Stomach (tissue), 8 donors: ENCODE measurements at regions not wholly inside any gene's neighbourhood (a gene's known extent, or its start where the extent isn't known, plus 50 kb on each side); places are given as distances from the start of the nearest gene placed in this dataset.

Source experiments
- DNase-seq, 2 donors: peaks; one replicate each; pipeline versions ENCODE4 v3.0.0 to v3.0.0-alpha.2; 2013 to 2019
- H3K27ac ChIP-seq, 5 donors: fragments of 200-600 bp in 4 of 5; sonication (generic) in 4 of 5; one replicate each; pipeline ENCODE4 v1.5.1; 2013 to 2019; ENCODE audit warnings: mild to moderate bottlenecking in 1 of 5, moderate library complexity in 1 of 5
- H3K27me3 ChIP-seq, 3 donors: fragments of 200-600 bp; sonication (generic); one replicate each; pipeline ENCODE4 v1.5.1; 2017 to 2019; ENCODE audit warnings: mixed run types in 1 of 3
- H3K36me3 ChIP-seq, 4 donors: fragments of 200-600 bp; sonication (generic); 1 replicate in 3 of 4; 2 replicates in 1 of 4; pipeline ENCODE4 v1.5.1; 2016 to 2019
- H3K4me1 ChIP-seq, 4 donors: fragments of 200-600 bp; sonication (generic); one replicate each; pipeline ENCODE4 v1.5.1; 2016 to 2019
- H3K4me3 ChIP-seq, 4 donors: fragments of 200-600 bp; sonication (generic) in 3 of 4; one replicate each; pipeline ENCODE4 v1.5.1; 2016 to 2019; ENCODE audit warnings: mild to moderate bottlenecking in 1 of 4
- H3K9me3 ChIP-seq, 4 donors: fragments of 200-600 bp; sonication (generic); one replicate each; pipeline ENCODE4 v1.5.1; 2016 to 2019
- CTCF ChIP-seq, 7 experiments: fragments of 450-650 bp in 4 of 7; fragments of 200-600 bp in 3 of 7; sonication (generic) in 3 of 7; IDR thresholded peaks; one replicate each; pipeline ENCODE4 v1.5.1; 2016 to 2019; ENCODE audit warnings: antibody characterized with exemption in 7 of 7, control low read depth in 2 of 7, mild to moderate bottlenecking in 1 of 7
- EP300 ChIP-seq: sonication (generic); formaldehyde crosslinking; IDR thresholded peaks from one replicate; pipeline ENCODE4 v1.6.1; 2017; ENCODE audit warnings: antibody characterized with exemption
- POLR2A ChIP-seq, 4 donors: fragments of 450-650 bp; IDR thresholded peaks; one replicate each; pipeline ENCODE4 v1.6.1; 2016; ENCODE audit warnings: antibody characterized with exemption in 4 of 4, control low read depth in 2 of 4, mild to moderate bottlenecking in 1 of 4, moderate library complexity in 1 of 4
- POLR2AphosphoS5 ChIP-seq, 3 donors: sonication (generic); formaldehyde crosslinking; IDR thresholded peaks; one replicate each; pipeline ENCODE4 v1.6.1; 2016; ENCODE audit warnings: antibody characterized with exemption in 3 of 3
- WGBS, 5 donors: extraction: QIAGEN DNeasy Blood & Tissue Kit in 3 of 5; methylation state at CpG; one replicate each; pipeline versions ENCODE4 v1.1.5 to v1.1.7; 2013 to 2018; 5-methylcytosine and 5-hydroxymethylcytosine counted together
- intact Hi-C: fragments of 100-400 bp; cut with DNase I; formaldehyde crosslinking; loops from one replicate; pipeline ENCODE4 v1.15.1; 2023; ENCODE audit warnings: low total_unique reads
- donor health status: healthy with polysubstance abuse.
- donor health status: Bipolar disorder and iron deficiency.
- donor health status: healthy.

- H3K4me1 ChIP-seq: no peaks in the 10 kb centered on the region
- H3K4me3 ChIP-seq: no peak overlapping the region
- 61 to 82% (median 66%) methylated on average over 1 of the region's 1 CpG for WGBS, 5 donors
- H3K36me3 ChIP-seq: no peaks in the 10 kb centered on the region
- H3K9me3 ChIP-seq: no peaks in the 10 kb centered on the region
- no peaks in the 10 kb centered on the region for H3K27me3 ChIP-seq
- intact Hi-C loops: no loop called here
- H3K27ac ChIP-seq: no peak overlapping the region
- DNase-seq: no peak
- TF ChIP-seq CTCF (IDR thresholded peaks at IDR 0.05): no peak
- no peak for TF ChIP-seq EP300
- no peak for TF ChIP-seq POLR2AphosphoS5 (IDR thresholded peaks at IDR 0.05)
- TF ChIP-seq POLR2A (IDR thresholded peaks at IDR 0.05): no peak
These were observed 783.0 kb upstream of the GJE1 start for GRCh38 chr6:141349710-141350109.

- Histone ChIP-seq H3K4me1 (no peaks in the 10 kb centered on the region), H3K36me3 (no peaks in the 10 kb centered on the region), H3K27ac (no peak overlapping the region), H3K27me3 (no peaks in the 10 kb centered on the region), H3K9me3 (no peaks in the 10 kb centered on the region), H3K4me3 (no peak overlapping the region)
- 78 to 91% (median 88%) methylated on average over 3 of the region's 3 CpGs for WGBS, 5 donors
- TF ChIP-seq EP300: no peak
- TF ChIP-seq POLR2AphosphoS5 (IDR thresholded peaks at IDR 0.05): no peak
- TF ChIP-seq CTCF (IDR thresholded peaks at IDR 0.05): no peak
- no peak for TF ChIP-seq POLR2A (IDR thresholded peaks at IDR 0.05)
- no peak for DNase-seq
- intact Hi-C loops: no loop called here
These were observed 784.7 kb upstream of the GJE1 start for GRCh38 chr6:141347906-141348492.

- WGBS, 5 donors: 81 to 95% (median 90%) methylated on average over 1 of the region's 1 CpG
- Histone ChIP-seq H3K27ac (no peak overlapping the region), H3K27me3 (no peaks in the 10 kb centered on the region), H3K36me3 (no peaks in the 10 kb centered on the region), H3K9me3 (no peaks in the 10 kb centered on the region), H3K4me1 (no peaks in the 10 kb centered on the region), H3K4me3 (no peak overlapping the region)
- TF ChIP-seq POLR2AphosphoS5 (IDR thresholded peaks at IDR 0.05): no peak
- TF ChIP-seq CTCF (IDR thresholded peaks at IDR 0.05): no peak
- TF ChIP-seq EP300: no peak
- TF ChIP-seq POLR2A (IDR thresholded peaks at IDR 0.05): no peak
- intact Hi-C loops: no loop called here
- DNase-seq: no peak
These were observed 785.6 kb upstream of the GJE1 start for GRCh38 chr6:141347086-141347485.

- Histone ChIP-seq H3K36me3 (no peaks in the 10 kb centered on the region), H3K9me3 (no peaks in the 10 kb centered on the region), H3K4me1 (no peaks in the 10 kb centered on the region), H3K27ac (no peak overlapping the region), H3K27me3 (no peaks in the 10 kb centered on the region), H3K4me3 (no peak overlapping the region)
- intact Hi-C loops: no loop called here
- no peak for DNase-seq
- WGBS, 5 donors: 34 to 69% (median 51%) methylated on average over 1 of the region's 1 CpG
- TF ChIP-seq EP300 (no peak), POLR2AphosphoS5 (IDR thresholded peaks at IDR 0.05) (no peak), CTCF (IDR thresholded peaks at IDR 0.05) (no peak), POLR2A (IDR thresholded peaks at IDR 0.05) (no peak)
These were observed 786.2 kb upstream of the GJE1 start for GRCh38 chr6:141346535-141346934.
